ENCODE measurements at regions not wholly inside any gene's neighbourhood (a gene's known extent, or its start where the extent isn't known, plus 50 kb on each side); places are given as distances from the start of the nearest gene placed in this dataset.

DNA sequence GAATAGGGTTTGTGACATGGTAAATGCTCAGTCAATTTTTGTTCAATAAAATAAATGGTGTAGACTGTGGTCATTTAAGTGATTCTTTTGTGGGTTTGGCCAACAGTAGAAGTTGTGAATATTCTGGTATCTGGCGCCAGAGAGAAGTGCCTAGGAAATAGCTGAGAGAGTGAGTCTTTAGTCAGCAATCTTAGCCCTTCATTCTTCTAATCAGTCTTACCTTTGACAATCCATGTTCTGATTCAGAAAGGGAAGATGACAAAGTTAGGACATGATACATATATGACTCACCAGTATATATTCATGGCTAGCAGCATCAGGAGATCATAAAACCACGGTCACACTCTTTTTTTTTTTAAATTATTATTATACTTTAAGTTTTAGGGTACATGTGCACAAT lies 141.8 kb upstream of the PCDH18 start:
- no peaks in the 10 kb centered on the region for H3K4me1 ChIP-seq (ENCODE audit: control insufficient read depth in 2 of 3, insufficient read depth in 2 of 3, low read depth in 1 of 3, low read length in 3 of 3)
- no peaks in the 10 kb centered on the region for H3K9me3 ChIP-seq (ENCODE audit: control insufficient read depth in 2 of 3, insufficient read depth in 1 of 3, low read length in 3 of 3)
- DNase-seq: no peak
- no peaks in the 10 kb centered on the region for H3K36me3 ChIP-seq (ENCODE audit: control insufficient read depth in 2 of 3, insufficient read depth in 3 of 3, low read length in 3 of 3)
- H3K9ac ChIP-seq (ENCODE audit: low read length in 3 of 3): no peak overlapping the region
- no peak overlapping the region for H3K4me3 ChIP-seq (ENCODE audit: low read length in 3 of 3)
- no peaks in the 10 kb centered on the region for H3K27me3 ChIP-seq (ENCODE audit: control insufficient read depth, insufficient read depth, low read length)
- TF ChIP-seq CTCF (IDR thresholded peaks at IDR 0.05; ENCODE audit: borderline replicate concordance, extremely low read depth, insufficient read depth): no peak
- intact Hi-C loops (cut with DNase I): no loop called here
- no peak for FAIRE-seq
- no peak overlapping the region for H3K27ac ChIP-seq (ENCODE audit: low read depth in 2 of 2, low read length in 2 of 2)

- intact Hi-C loops (cut with DNase I): no loop called here
- TF ChIP-seq CTCF (IDR thresholded peaks at IDR 0.05; ENCODE audit: borderline replicate concordance, extremely low read depth, insufficient read depth): no peak
- H3K27ac ChIP-seq (ENCODE audit: low read depth in 2 of 2, low read length in 2 of 2): no peak overlapping the region
- no peak for DNase-seq
- H3K9me3 ChIP-seq (ENCODE audit: control insufficient read depth in 2 of 3, insufficient read depth in 1 of 3, low read length in 3 of 3): no peaks in the 10 kb centered on the region
- no peaks in the 10 kb centered on the region for H3K36me3 ChIP-seq (ENCODE audit: control insufficient read depth in 2 of 3, insufficient read depth in 3 of 3, low read length in 3 of 3)
- peak; percentile 59 for FAIRE-seq
- no peak overlapping the region for H3K4me3 ChIP-seq (ENCODE audit: low read length in 3 of 3)
- no peaks in the 10 kb centered on the region for H3K27me3 ChIP-seq (ENCODE audit: control insufficient read depth, insufficient read depth, low read length)
- H3K4me1 ChIP-seq (ENCODE audit: control insufficient read depth in 2 of 3, insufficient read depth in 2 of 3, low read depth in 1 of 3, low read length in 3 of 3): peaks cover 0 to 2% (median 0%) of the 10 kb centered on the region in 3 donors
- no peak overlapping the region for H3K9ac ChIP-seq (ENCODE audit: low read length in 3 of 3)
Measured at GRCh38 chr4:137668885-137669545, 136.7 kb upstream of the PCDH18 start.

DNA sequence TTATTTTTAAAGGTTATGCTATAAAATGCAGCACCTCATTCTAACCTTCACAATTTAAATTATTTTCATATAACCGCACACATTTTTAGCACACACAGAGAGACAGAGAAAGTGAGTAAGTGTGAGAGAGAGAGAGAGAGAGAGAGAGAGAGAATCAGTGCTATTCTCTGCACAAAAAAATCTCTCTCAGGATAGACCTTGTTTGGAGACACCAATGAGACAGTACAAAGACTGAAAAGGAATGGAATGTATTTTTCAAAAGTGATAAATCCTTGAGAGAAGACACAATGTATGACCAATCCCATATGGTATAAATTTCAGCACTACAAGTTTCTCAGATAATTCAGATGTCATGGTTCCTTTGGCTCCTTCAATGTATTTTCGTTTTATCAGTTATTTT lies 132.1 kb upstream of the PCDH18 start:
- Histone ChIP-seq H3K27me3 (ENCODE audit: control insufficient read depth, insufficient read depth, low read length) (no peaks in the 10 kb centered on the region), H3K4me3 (ENCODE audit: low read length in 3 of 3) (peak overlapping the region in 1 of 3 donors; percentile 1), H3K36me3 (ENCODE audit: control insufficient read depth in 2 of 3, insufficient read depth in 3 of 3, low read length in 3 of 3) (no peaks in the 10 kb centered on the region), H3K27ac (ENCODE audit: low read depth in 2 of 2, low read length in 2 of 2) (no peak overlapping the region), H3K4me1 (ENCODE audit: control insufficient read depth in 2 of 3, insufficient read depth in 2 of 3, low read depth in 1 of 3, low read length in 3 of 3) (peaks cover 0 to 2% (median 0%) of the 10 kb centered on the region in 3 donors), H3K9ac (ENCODE audit: low read length in 3 of 3) (no peak overlapping the region), H3K9me3 (ENCODE audit: control insufficient read depth in 2 of 3, insufficient read depth in 1 of 3, low read length in 3 of 3) (peaks cover 0 to 4% (median 0%) of the 10 kb centered on the region in 3 donors)
- FAIRE-seq (no peak), DNase-seq (no peak)
- intact Hi-C loops (cut with DNase I): no loop called here
- TF ChIP-seq CTCF (IDR thresholded peaks at IDR 0.05; ENCODE audit: borderline replicate concordance, extremely low read depth, insufficient read depth): no peak

- H3K4me3 ChIP-seq (ENCODE audit: low read length in 3 of 3): no peak overlapping the region
- no peak for FAIRE-seq
- no peak for TF ChIP-seq CTCF (IDR thresholded peaks at IDR 0.05; ENCODE audit: borderline replicate concordance, extremely low read depth, insufficient read depth)
- H3K27ac ChIP-seq (ENCODE audit: low read depth in 2 of 2, low read length in 2 of 2): no peak overlapping the region
- H3K9ac ChIP-seq (ENCODE audit: low read length in 3 of 3): no peak overlapping the region
- peaks cover 0 to 2% (median 0%) of the 10 kb centered on the region in 3 donors for H3K4me1 ChIP-seq (ENCODE audit: control insufficient read depth in 2 of 3, insufficient read depth in 2 of 3, low read depth in 1 of 3, low read length in 3 of 3)
- no peaks in the 10 kb centered on the region for H3K36me3 ChIP-seq (ENCODE audit: control insufficient read depth in 2 of 3, insufficient read depth in 3 of 3, low read length in 3 of 3)
- H3K27me3 ChIP-seq (ENCODE audit: control insufficient read depth, insufficient read depth, low read length): no peaks in the 10 kb centered on the region
- DNase-seq: peak in 3 of 5 donors; percentile 53 to 93 (median 93)
- H3K9me3 ChIP-seq (ENCODE audit: control insufficient read depth in 2 of 3, insufficient read depth in 1 of 3, low read length in 3 of 3): peaks cover 0 to 4% (median 0%) of the 10 kb centered on the region in 3 donors
- intact Hi-C loops (cut with DNase I): no loop called here
Measured at GRCh38 chr4:137664046-137664387, 131.7 kb upstream of the PCDH18 start.

Data from kidney (tissue), 13 donors.